H1 (cell line): ENCODE measurements at regions not wholly inside any gene's neighbourhood (a gene's known extent, or its start where the extent isn't known, plus 50 kb on each side); places are given as distances from the start of the nearest gene placed in this dataset.

Experiments used
- CHD1 ChIP-seq: IDR thresholded peaks from 2 replicates; pipeline ENCODE4 v1.6.1; 2012; ENCODE audit warnings: low read depth, low read length, improper control_type of control experiment
- EZH2 ChIP-seq: fragments of 200-600 bp; sonication (generic); IDR thresholded peaks from 2 replicates; pipeline ENCODE4 v1.7.1; 2012; ENCODE audit warnings: low read depth, mild to moderate bottlenecking, moderate library complexity, low read length, inconsistent platforms; ENCODE audit not compliant: severe bottlenecking
- KDM5A ChIP-seq: fragments of 200-600 bp; IDR thresholded peaks from 2 replicates; pipeline ENCODE4 v1.7.1; 2012; ENCODE audit warnings: mild to moderate bottlenecking, low read length, inconsistent platforms, mixed read lengths

GRCh38 chr2:128451084-128452023, 132.7 kb upstream of the HS6ST1 start (continued):
- TF ChIP-seq EZH2: no peak
- no peak for TF ChIP-seq KDM5A
- TF ChIP-seq CHD1: no peak
